Spleen (tissue), 7 donors: ENCODE measurements at regions not wholly inside any gene's neighbourhood (a gene's known extent, or its start where the extent isn't known, plus 50 kb on each side); places are given as distances from the start of the nearest gene placed in this dataset.
"Not testable (repeated sequence)": the region's sequence is repeated elsewhere in the genome, so short reads cannot be mapped to it uniquely, and the experiment has no call there.

Experiments used
- POLR2A ChIP-seq, 3 donors: fragments of 450-650 bp; IDR thresholded peaks; one replicate each; pipeline ENCODE4 v1.5.1; 2017; ENCODE audit warnings: antibody characterized with exemption in 3 of 3, mild to moderate bottlenecking in 1 of 3
- TF ChIP-seq, protein P1 (sequence below), 11 experiments: fragments of 200-600 bp in 7 of 11; fragments of 450-650 bp in 4 of 11; sonication (generic) in 4 of 11; IDR thresholded peaks in 8 of 11; conservative IDR thresholded peaks in 3 of 11; 1 replicate in 7 of 11; 2 replicates in 4 of 11; pipeline versions ENCODE4 v1.4.0 to v1.8.0; 2016 to 2021; ENCODE audit warnings: antibody characterized with exemption in 11 of 11, inconsistent platforms in 4 of 11, mild to moderate bottlenecking in 1 of 11
- donor health status: DM: no; HTN: no; CAD: no; lungs with moderate emphysema.
- donor health status: DM: no; HTN: no; CAD: no.
- donor health status: DM: no; HTN: no; CAD: no.

- not testable (repeated sequence) for TF ChIP-seq POLR2A (IDR thresholded peaks at IDR 0.05)
- TF ChIP-seq, protein P1, sequence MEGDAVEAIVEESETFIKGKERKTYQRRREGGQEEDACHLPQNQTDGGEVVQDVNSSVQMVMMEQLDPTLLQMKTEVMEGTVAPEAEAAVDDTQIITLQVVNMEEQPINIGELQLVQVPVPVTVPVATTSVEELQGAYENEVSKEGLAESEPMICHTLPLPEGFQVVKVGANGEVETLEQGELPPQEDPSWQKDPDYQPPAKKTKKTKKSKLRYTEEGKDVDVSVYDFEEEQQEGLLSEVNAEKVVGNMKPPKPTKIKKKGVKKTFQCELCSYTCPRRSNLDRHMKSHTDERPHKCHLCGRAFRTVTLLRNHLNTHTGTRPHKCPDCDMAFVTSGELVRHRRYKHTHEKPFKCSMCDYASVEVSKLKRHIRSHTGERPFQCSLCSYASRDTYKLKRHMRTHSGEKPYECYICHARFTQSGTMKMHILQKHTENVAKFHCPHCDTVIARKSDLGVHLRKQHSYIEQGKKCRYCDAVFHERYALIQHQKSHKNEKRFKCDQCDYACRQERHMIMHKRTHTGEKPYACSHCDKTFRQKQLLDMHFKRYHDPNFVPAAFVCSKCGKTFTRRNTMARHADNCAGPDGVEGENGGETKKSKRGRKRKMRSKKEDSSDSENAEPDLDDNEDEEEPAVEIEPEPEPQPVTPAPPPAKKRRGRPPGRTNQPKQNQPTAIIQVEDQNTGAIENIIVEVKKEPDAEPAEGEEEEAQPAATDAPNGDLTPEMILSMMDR (IDR thresholded peaks at IDR 0.05 in 8 of 11, conservative IDR thresholded peaks at IDR 0.05 in 3 of 11), result not testable (repeated sequence)
Measured at GRCh38 chr6:149145800-149146199, 171.7 kb upstream of the TAB2 start.
